ENCODE measurements at regions not wholly inside any gene's neighbourhood (a gene's known extent, or its start where the extent isn't known, plus 50 kb on each side); places are given as distances from the start of the nearest gene placed in this dataset.

- Histone ChIP-seq H3K4me1 (ENCODE audit: insufficient read depth) (no peaks in the 10 kb centered on the region), H3K9me2 (ENCODE audit: insufficient read depth) (0 out of 2 replicates have a peak, but pooled peaks cover 3% of the 10 kb centered on the region), H2AFZ (no peak overlapping the region), H3K4me3 (no peak overlapping the region), H3F3A (replicated peaks; ENCODE audit: low read depth) (no peaks in the 10 kb centered on the region), H4K20me1 (replicated peaks; ENCODE audit: insufficient read depth) (no peaks in the 10 kb centered on the region), H3K27ac (ENCODE audit: low read depth) (no peak overlapping the region), H3K27me3 (ENCODE audit: insufficient read depth) (no peaks in the 10 kb centered on the region), H3K79me2 (replicated peaks; ENCODE audit: insufficient read depth) (no peaks in the 10 kb centered on the region), H3K36me3 (ENCODE audit: insufficient read depth) (no peaks in the 10 kb centered on the region), H3K4me2 (no peak overlapping the region)
- H3K4me3 Mint-ChIP-seq = no peak overlapping the region
- H3K4me1 Mint-ChIP-seq = no peaks in the 10 kb centered on the region
- no peak overlapping the region for H3K27ac Mint-ChIP-seq
- DNase-seq (ENCODE audit: low spot score) (no peak), ATAC-seq (no peak)
- no peaks in the 10 kb centered on the region for H3K27me3 Mint-ChIP-seq (ENCODE audit: insufficient read depth, low read depth, poor library complexity)
- no peak for TF ChIP-seq POLR2AphosphoS5 (IDR thresholded peaks at IDR 0.05; ENCODE audit: low read depth)
- no peak for TF ChIP-seq EZH2phosphoT487 (IDR thresholded peaks at IDR 0.05; ENCODE audit: unreplicated experiment)
- TF ChIP-seq EZH2 (IDR thresholded peaks at IDR 0.05; ENCODE audit: low read depth, unreplicated experiment) = no peak
- TF ChIP-seq ZNF114 (CRISPR knock-in tag; IDR thresholded peaks at IDR 0.05) = no peak
- TF ChIP-seq ZNF462 (CRISPR knock-in tag; IDR thresholded peaks at IDR 0.05) = no peak
- TF ChIP-seq ZNF331 (CRISPR knock-in tag; IDR thresholded peaks at IDR 0.05; ENCODE audit: low read depth) = no peak
- TF ChIP-seq STAT1 (IDR thresholded peaks at IDR 0.05; ENCODE audit: unreplicated experiment) = no peak
- TF ChIP-seq CREB1 (CRISPR knock-in tag; IDR thresholded peaks at IDR 0.05; ENCODE audit: low read depth) = no peak
- no peak for TF ChIP-seq JUNB (IDR thresholded peaks at IDR 0.05; ENCODE audit: unreplicated experiment)
- TF ChIP-seq, protein P1, sequence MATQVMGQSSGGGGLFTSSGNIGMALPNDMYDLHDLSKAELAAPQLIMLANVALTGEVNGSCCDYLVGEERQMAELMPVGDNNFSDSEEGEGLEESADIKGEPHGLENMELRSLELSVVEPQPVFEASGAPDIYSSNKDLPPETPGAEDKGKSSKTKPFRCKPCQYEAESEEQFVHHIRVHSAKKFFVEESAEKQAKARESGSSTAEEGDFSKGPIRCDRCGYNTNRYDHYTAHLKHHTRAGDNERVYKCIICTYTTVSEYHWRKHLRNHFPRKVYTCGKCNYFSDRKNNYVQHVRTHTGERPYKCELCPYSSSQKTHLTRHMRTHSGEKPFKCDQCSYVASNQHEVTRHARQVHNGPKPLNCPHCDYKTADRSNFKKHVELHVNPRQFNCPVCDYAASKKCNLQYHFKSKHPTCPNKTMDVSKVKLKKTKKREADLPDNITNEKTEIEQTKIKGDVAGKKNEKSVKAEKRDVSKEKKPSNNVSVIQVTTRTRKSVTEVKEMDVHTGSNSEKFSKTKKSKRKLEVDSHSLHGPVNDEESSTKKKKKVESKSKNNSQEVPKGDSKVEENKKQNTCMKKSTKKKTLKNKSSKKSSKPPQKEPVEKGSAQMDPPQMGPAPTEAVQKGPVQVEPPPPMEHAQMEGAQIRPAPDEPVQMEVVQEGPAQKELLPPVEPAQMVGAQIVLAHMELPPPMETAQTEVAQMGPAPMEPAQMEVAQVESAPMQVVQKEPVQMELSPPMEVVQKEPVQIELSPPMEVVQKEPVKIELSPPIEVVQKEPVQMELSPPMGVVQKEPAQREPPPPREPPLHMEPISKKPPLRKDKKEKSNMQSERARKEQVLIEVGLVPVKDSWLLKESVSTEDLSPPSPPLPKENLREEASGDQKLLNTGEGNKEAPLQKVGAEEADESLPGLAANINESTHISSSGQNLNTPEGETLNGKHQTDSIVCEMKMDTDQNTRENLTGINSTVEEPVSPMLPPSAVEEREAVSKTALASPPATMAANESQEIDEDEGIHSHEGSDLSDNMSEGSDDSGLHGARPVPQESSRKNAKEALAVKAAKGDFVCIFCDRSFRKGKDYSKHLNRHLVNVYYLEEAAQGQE (IDR thresholded peaks at IDR 0.05; ENCODE audit: unreplicated experiment) = no peak
- TF ChIP-seq NANOG (IDR thresholded peaks at IDR 0.05; ENCODE audit: borderline replicate concordance) = no peak
- TF ChIP-seq ETS1 (IDR thresholded peaks at IDR 0.05) = no peak
- TF ChIP-seq, protein P2, sequence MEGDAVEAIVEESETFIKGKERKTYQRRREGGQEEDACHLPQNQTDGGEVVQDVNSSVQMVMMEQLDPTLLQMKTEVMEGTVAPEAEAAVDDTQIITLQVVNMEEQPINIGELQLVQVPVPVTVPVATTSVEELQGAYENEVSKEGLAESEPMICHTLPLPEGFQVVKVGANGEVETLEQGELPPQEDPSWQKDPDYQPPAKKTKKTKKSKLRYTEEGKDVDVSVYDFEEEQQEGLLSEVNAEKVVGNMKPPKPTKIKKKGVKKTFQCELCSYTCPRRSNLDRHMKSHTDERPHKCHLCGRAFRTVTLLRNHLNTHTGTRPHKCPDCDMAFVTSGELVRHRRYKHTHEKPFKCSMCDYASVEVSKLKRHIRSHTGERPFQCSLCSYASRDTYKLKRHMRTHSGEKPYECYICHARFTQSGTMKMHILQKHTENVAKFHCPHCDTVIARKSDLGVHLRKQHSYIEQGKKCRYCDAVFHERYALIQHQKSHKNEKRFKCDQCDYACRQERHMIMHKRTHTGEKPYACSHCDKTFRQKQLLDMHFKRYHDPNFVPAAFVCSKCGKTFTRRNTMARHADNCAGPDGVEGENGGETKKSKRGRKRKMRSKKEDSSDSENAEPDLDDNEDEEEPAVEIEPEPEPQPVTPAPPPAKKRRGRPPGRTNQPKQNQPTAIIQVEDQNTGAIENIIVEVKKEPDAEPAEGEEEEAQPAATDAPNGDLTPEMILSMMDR (conservative IDR thresholded peaks at IDR 0.05; ENCODE audit: low read depth in 2 of 2) = no peak
- no peaks in the 10 kb centered on the region; the same call in 2 of the 3 replicates for H3K9me3 Mint-ChIP-seq
- no peaks in the 10 kb centered on the region for H3K36me3 Mint-ChIP-seq (ENCODE audit: low read depth)
These were observed 181.3 kb upstream of the NDST4 start for GRCh38 chr4:115294717-115295116.

All from GM23338 (cell line).